ENCODE measurements at regions not wholly inside any gene's neighbourhood (a gene's known extent, or its start where the extent isn't known, plus 50 kb on each side); places are given as distances from the start of the nearest gene placed in this dataset.

DNA sequence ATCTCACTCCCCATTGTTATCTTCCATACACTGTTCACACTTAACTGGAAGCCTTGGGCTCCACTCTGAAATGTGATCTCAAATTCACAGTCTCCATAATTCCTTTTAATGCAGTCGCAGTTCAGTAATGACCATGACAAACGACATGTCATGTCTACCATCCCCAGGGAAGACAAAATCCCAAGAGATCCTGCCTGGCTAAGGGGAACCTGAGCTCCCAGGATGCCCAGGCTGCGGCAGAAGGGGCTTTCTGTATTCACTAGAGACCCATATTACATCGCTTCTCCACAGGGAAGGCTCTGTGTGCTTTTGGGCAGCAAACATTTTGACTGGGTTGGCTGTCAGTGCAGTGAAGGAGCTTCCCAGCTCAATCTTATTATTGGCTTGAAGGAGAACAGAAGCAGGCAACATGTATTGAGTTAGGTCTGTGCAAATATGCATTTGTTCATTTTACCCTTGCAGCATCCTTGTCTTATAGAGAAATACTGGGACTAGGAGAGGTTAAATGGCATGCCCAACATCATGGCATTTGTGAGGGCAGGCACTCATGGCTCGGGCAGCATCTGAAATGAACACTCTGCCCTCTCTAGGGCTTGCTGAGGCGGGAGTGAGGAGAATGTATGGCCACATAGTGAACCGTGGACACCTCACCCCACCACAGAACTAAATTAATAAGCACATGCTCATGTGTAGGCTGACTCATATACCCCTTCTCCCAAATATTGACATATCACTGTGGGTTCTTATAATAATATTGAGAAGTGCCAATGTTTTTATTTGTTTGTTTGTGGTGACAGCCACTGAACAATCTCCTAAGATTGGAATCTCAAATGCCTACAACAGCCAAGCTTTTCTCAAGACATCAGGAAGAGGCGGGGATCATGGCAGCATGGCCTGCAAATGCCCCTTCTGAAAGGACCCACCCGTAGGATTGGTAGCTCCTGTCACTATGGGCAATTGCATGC, 141.6 kb upstream of the FOXB1 start:
- Histone ChIP-seq H3K4ac (ENCODE audit: low read length) (no peak overlapping the region), H2AK5ac (ENCODE audit: low read depth, low read length) (no peak overlapping the region), H3K14ac (ENCODE audit: low read length) (no peak overlapping the region), H2BK120ac (ENCODE audit: low read depth, low read length) (no peak overlapping the region), H2BK12ac (ENCODE audit: low read length) (no peak overlapping the region), H3K9ac (ENCODE audit: low read depth, low read length, poor library complexity) (no peak overlapping the region), H3K4me1 (ENCODE audit: control insufficient read depth in 2 of 2, insufficient read depth in 1 of 2, low read depth in 1 of 2, low read length in 2 of 2) (no peaks in the 10 kb centered on the region), H2BK5ac (ENCODE audit: low read length) (no peak overlapping the region), H3K4me3 (ENCODE audit: low read length in 2 of 2) (no peak overlapping the region), H3K23ac (ENCODE audit: low read depth, low read length, poor library complexity) (no peak overlapping the region), H4K8ac (ENCODE audit: low read depth, low read length) (no peak overlapping the region), H2BK15ac (ENCODE audit: low read length) (no peak overlapping the region), H3K9me3 (replicated peaks in 1 of 2; ENCODE audit: control insufficient read depth in 2 of 2, insufficient read depth in 1 of 2, low read depth in 1 of 2, low read length in 2 of 2) (no peaks in the 10 kb centered on the region), H3K4me2 (ENCODE audit: insufficient read depth, low read length, poor library complexity, severe bottlenecking) (no peak overlapping the region), H3K27ac (replicated peaks; ENCODE audit: low read length) (no peak overlapping the region), H3K36me3 (replicated peaks in 1 of 2; ENCODE audit: control insufficient read depth in 2 of 2, insufficient read depth in 2 of 2, low read length in 2 of 2) (no peaks in the 10 kb centered on the region), H2AFZ (ENCODE audit: low read length) (no peak overlapping the region), H3K18ac (ENCODE audit: low read length) (no peak overlapping the region), H4K91ac (ENCODE audit: low read depth, low read length, poor library complexity) (no peak overlapping the region), H3K79me1 (ENCODE audit: low read depth, low read length) (no peaks in the 10 kb centered on the region), H3K27me3 (ENCODE audit: control insufficient read depth in 3 of 3, insufficient read depth in 3 of 3, low read depth in 1 of 3, low read length in 3 of 3) (peaks cover 0 to 3% (median 0%) of the 10 kb centered on the region in 3 experiments)
- no peak for DNase-seq (ENCODE audit: low spot score)
- WGBS, 2 donors (ENCODE audit: extremely low coverage in 2 of 2, insufficient read length in 2 of 2, insufficient replicate concordance in 1 of 2), result no CpG with 5 or more reads among the region's 9 CpGs

DNA sequence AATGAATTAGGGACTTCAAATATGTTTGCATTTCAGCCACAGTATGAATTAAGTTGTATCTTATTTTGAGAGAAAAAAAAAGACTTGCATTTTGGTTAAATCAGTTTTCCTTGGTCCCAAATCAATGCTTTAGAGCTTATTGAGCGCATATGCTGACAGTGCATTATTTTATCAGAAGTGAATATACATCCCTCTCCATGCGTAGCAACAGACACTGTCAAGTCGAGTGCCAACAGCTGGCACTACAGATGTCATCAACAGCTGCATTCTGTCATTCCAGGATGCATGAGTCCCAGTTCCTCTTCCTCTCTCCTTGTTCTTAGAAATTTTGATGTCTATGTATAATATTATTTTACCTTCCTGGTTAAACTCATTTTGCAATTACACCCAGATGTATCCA, 156.1 kb upstream of the FOXB1 start:
- no peak overlapping the region for H3K9ac ChIP-seq (ENCODE audit: low read depth, low read length, poor library complexity)
- no peak overlapping the region for H3K14ac ChIP-seq (ENCODE audit: low read length)
- H2AK5ac ChIP-seq (ENCODE audit: low read depth, low read length), result no peak overlapping the region
- DNase-seq (ENCODE audit: low spot score), result no peak
- H3K4ac ChIP-seq (ENCODE audit: low read length), result no peak overlapping the region
- no peak overlapping the region for H3K4me3 ChIP-seq (ENCODE audit: low read length in 2 of 2)
- H3K36me3 ChIP-seq (replicated peaks in 1 of 2; ENCODE audit: control insufficient read depth in 2 of 2, insufficient read depth in 2 of 2, low read length in 2 of 2), result no peaks in the 10 kb centered on the region
- H3K23ac ChIP-seq (ENCODE audit: low read depth, low read length, poor library complexity), result no peak overlapping the region
- H4K8ac ChIP-seq (ENCODE audit: low read depth, low read length), result no peak overlapping the region
- H2BK15ac ChIP-seq (ENCODE audit: low read length), result no peak overlapping the region
- H2BK120ac ChIP-seq (ENCODE audit: low read depth, low read length), result no peak overlapping the region
- no peaks in the 10 kb centered on the region for H3K4me1 ChIP-seq (ENCODE audit: control insufficient read depth in 2 of 2, insufficient read depth in 1 of 2, low read depth in 1 of 2, low read length in 2 of 2)
- H3K27ac ChIP-seq (replicated peaks; ENCODE audit: low read length), result no peak overlapping the region
- H2AFZ ChIP-seq (ENCODE audit: low read length), result no peak overlapping the region
- H3K4me2 ChIP-seq (ENCODE audit: insufficient read depth, low read length, poor library complexity, severe bottlenecking), result no peak overlapping the region
- peaks cover 0 to 10% (median 0%) of the 10 kb centered on the region in 3 experiments for H3K27me3 ChIP-seq (ENCODE audit: control insufficient read depth in 3 of 3, insufficient read depth in 3 of 3, low read depth in 1 of 3, low read length in 3 of 3)
- no peak overlapping the region for H2BK5ac ChIP-seq (ENCODE audit: low read length)
- H2BK12ac ChIP-seq (ENCODE audit: low read length), result no peak overlapping the region
- H3K18ac ChIP-seq (ENCODE audit: low read length), result no peak overlapping the region
- no peaks in the 10 kb centered on the region for H3K9me3 ChIP-seq (replicated peaks in 1 of 2; ENCODE audit: control insufficient read depth in 2 of 2, insufficient read depth in 1 of 2, low read depth in 1 of 2, low read length in 2 of 2)
- no peaks in the 10 kb centered on the region for H3K79me1 ChIP-seq (ENCODE audit: low read depth, low read length)
- no peak overlapping the region for H4K91ac ChIP-seq (ENCODE audit: low read depth, low read length, poor library complexity)
- no CpG with 5 or more reads among the region's 3 CpGs for WGBS, 2 donors (ENCODE audit: extremely low coverage in 2 of 2, insufficient read length in 2 of 2, insufficient replicate concordance in 1 of 2)

DNA sequence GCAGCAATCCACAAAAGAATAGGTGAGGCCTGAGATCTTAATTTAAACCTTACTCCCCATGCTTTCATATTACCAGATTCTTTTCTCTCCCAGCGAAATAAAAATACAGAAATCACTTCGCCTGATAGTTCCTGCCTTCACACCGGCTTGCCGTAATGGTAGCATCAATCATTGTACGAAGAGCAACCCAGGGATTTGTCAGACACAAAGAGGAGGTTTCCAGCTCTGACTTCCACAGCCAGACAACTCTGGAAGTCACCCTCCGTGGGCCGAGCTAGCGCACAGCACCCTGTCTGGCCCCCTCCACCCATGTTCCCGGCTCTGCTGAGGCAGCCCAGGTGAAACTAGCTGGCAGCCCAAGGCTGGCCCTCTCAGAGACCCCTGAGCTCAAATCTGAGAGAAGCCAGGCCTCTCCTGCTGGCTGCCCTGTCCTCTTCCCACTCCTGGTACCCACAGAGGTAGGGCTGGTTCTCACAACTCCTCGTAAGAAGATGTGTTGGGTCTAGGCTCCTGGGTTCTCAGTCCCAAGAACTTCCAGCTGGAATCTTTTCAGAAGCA, 156.9 kb upstream of the BNIP2 start:
- Histone ChIP-seq H4K91ac (ENCODE audit: low read depth, low read length, poor library complexity) (no peak overlapping the region), H3K4me1 (ENCODE audit: control insufficient read depth in 2 of 2, insufficient read depth in 1 of 2, low read depth in 1 of 2, low read length in 2 of 2) (no peaks in the 10 kb centered on the region), H3K9ac (ENCODE audit: low read depth, low read length, poor library complexity) (no peak overlapping the region), H3K9me3 (replicated peaks in 1 of 2; ENCODE audit: control insufficient read depth in 2 of 2, insufficient read depth in 1 of 2, low read depth in 1 of 2, low read length in 2 of 2) (no peaks in the 10 kb centered on the region), H3K27me3 (ENCODE audit: control insufficient read depth in 3 of 3, insufficient read depth in 3 of 3, low read depth in 1 of 3, low read length in 3 of 3) (peaks cover 0 to 10% (median 0%) of the 10 kb centered on the region in 3 experiments), H3K4ac (ENCODE audit: low read length) (no peak overlapping the region), H2AK5ac (ENCODE audit: low read depth, low read length) (no peak overlapping the region), H3K18ac (ENCODE audit: low read length) (no peak overlapping the region), H3K23ac (ENCODE audit: low read depth, low read length, poor library complexity) (no peak overlapping the region), H2BK5ac (ENCODE audit: low read length) (no peak overlapping the region), H3K4me3 (ENCODE audit: low read length in 2 of 2) (no peak overlapping the region), H3K4me2 (ENCODE audit: insufficient read depth, low read length, poor library complexity, severe bottlenecking) (no peak overlapping the region), H3K27ac (replicated peaks; ENCODE audit: low read length) (no peak overlapping the region), H2AFZ (ENCODE audit: low read length) (no peak overlapping the region), H3K14ac (ENCODE audit: low read length) (no peak overlapping the region), H3K36me3 (replicated peaks in 1 of 2; ENCODE audit: control insufficient read depth in 2 of 2, insufficient read depth in 2 of 2, low read length in 2 of 2) (no peaks in the 10 kb centered on the region), H4K8ac (ENCODE audit: low read depth, low read length) (no peak overlapping the region), H2BK120ac (ENCODE audit: low read depth, low read length) (no peak overlapping the region), H3K79me1 (ENCODE audit: low read depth, low read length) (no peaks in the 10 kb centered on the region), H2BK12ac (ENCODE audit: low read length) (no peak overlapping the region), H2BK15ac (ENCODE audit: low read length) (no peak overlapping the region)
- DNase-seq (ENCODE audit: low spot score), result no peak
- WGBS, 2 donors (ENCODE audit: extremely low coverage in 2 of 2, insufficient read length in 2 of 2, insufficient replicate concordance in 1 of 2), result no CpG with 5 or more reads among the region's 10 CpGs

DNA sequence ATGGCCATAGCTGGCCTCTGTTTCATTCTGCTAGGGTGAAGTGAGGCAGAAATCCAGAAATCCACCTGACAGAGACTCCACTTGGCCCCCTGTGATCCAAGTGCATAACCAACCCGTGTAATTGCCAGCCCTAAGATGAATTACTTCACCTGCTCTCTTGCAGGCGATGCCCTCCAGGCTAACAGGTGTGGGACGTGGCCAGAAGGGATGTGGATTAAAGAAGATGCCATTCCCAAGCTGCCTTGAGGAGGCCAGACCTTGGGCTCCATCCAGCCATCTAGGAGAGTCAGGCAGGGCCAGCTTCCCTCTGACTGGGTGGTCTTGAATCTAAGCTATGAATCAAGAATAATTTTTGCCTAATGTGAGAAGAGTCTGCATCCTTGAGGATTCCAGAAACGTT, 154.5 kb upstream of the BNIP2 start:
- DNase-seq (ENCODE audit: low spot score), result no peak
- no peak overlapping the region for H3K4me3 ChIP-seq (ENCODE audit: low read length in 2 of 2)

More for the DNA sequence above, 154.5 kb upstream of the BNIP2 start:
- Histone ChIP-seq H3K36me3 (replicated peaks in 1 of 2; ENCODE audit: control insufficient read depth in 2 of 2, insufficient read depth in 2 of 2, low read length in 2 of 2) (no peaks in the 10 kb centered on the region), H3K9me3 (replicated peaks in 1 of 2; ENCODE audit: control insufficient read depth in 2 of 2, insufficient read depth in 1 of 2, low read depth in 1 of 2, low read length in 2 of 2) (no peaks in the 10 kb centered on the region), H2AFZ (ENCODE audit: low read length) (no peak overlapping the region), H3K27me3 (ENCODE audit: control insufficient read depth in 3 of 3, insufficient read depth in 3 of 3, low read depth in 1 of 3, low read length in 3 of 3) (peaks cover 0 to 7% (median 0%) of the 10 kb centered on the region in 3 experiments), H2BK12ac (ENCODE audit: low read length) (no peak overlapping the region), H2AK5ac (ENCODE audit: low read depth, low read length) (no peak overlapping the region), H4K91ac (ENCODE audit: low read depth, low read length, poor library complexity) (no peak overlapping the region), H3K18ac (ENCODE audit: low read length) (no peak overlapping the region), H2BK120ac (ENCODE audit: low read depth, low read length) (no peak overlapping the region), H3K4ac (ENCODE audit: low read length) (no peak overlapping the region), H3K4me2 (ENCODE audit: insufficient read depth, low read length, poor library complexity, severe bottlenecking) (no peak overlapping the region), H3K9ac (ENCODE audit: low read depth, low read length, poor library complexity) (no peak overlapping the region), H3K14ac (ENCODE audit: low read length) (no peak overlapping the region), H3K27ac (replicated peaks; ENCODE audit: low read length) (no peak overlapping the region), H2BK5ac (ENCODE audit: low read length) (no peak overlapping the region), H4K8ac (ENCODE audit: low read depth, low read length) (no peak overlapping the region), H3K79me1 (ENCODE audit: low read depth, low read length) (no peaks in the 10 kb centered on the region), H2BK15ac (ENCODE audit: low read length) (no peak overlapping the region), H3K23ac (ENCODE audit: low read depth, low read length, poor library complexity) (no peak overlapping the region), H3K4me1 (ENCODE audit: control insufficient read depth in 2 of 2, insufficient read depth in 1 of 2, low read depth in 1 of 2, low read length in 2 of 2) (peaks cover 0 to under 1% of the 10 kb centered on the region in 2 donors)
- no CpG with 5 or more reads among the region's 4 CpGs for WGBS, 2 donors (ENCODE audit: extremely low coverage in 2 of 2, insufficient read length in 2 of 2, insufficient replicate concordance in 1 of 2)

All from neuronal stem cell (in vitro differentiated cells).